H1 (cell line): ENCODE measurements at regions not wholly inside any gene's neighbourhood (a gene's known extent, or its start where the extent isn't known, plus 50 kb on each side); places are given as distances from the start of the nearest gene placed in this dataset.

Experiments
- ASH2L ChIP-seq: fragments of 200-600, 300-600 bp; sonication (generic); IDR thresholded peaks from one replicate; pipeline ENCODE4 v1.7.1; 2017; ENCODE audit warnings: low read length
- HDAC2 ChIP-seq, 2 experiments: fragments of 300-600 bp in 1 of 2; sonication (generic) in 1 of 2; IDR thresholded peaks; 2 replicates each; pipeline ENCODE4 v1.6.1; 2011 to 2012; ENCODE audit warnings: low read depth in 2 of 2, low read length in 2 of 2, mild to moderate bottlenecking in 2 of 2, moderate library complexity in 2 of 2, borderline replicate concordance in 1 of 2, inconsistent platforms in 1 of 2
- KDM5A ChIP-seq: fragments of 200-600 bp; IDR thresholded peaks from 2 replicates; pipeline ENCODE4 v1.7.1; 2012; ENCODE audit warnings: mild to moderate bottlenecking, low read length, inconsistent platforms, mixed read lengths
- MAFK ChIP-seq: IDR thresholded peaks from 2 replicates; pipeline ENCODE4 v1.6.1; 2012; ENCODE audit warnings: low read depth, mild to moderate bottlenecking, improper control_type of control experiment, low read length
- POLR2A ChIP-seq, 2 experiments: IDR thresholded peaks; 1 replicate in 1 of 2; 2 replicates in 1 of 2; pipeline ENCODE4 v1.6.1; 2011; ENCODE audit warnings: low read depth in 2 of 2, low read length in 2 of 2, mild to moderate bottlenecking in 2 of 2; ENCODE audit errors: control extremely low read depth in 1 of 2
- POU5F1 ChIP-seq: IDR thresholded peaks from 2 replicates; pipeline ENCODE4 v1.6.1; 2011; ENCODE audit warnings: low read depth, mild to moderate bottlenecking, low read length, moderate library complexity
- RBBP5 ChIP-seq: IDR thresholded peaks from 2 replicates; pipeline ENCODE4 v1.7.1; 2012; ENCODE audit warnings: low read depth, mild to moderate bottlenecking, inconsistent platforms, low read length, moderate library complexity, borderline replicate concordance
- RNF2 ChIP-seq: fragments of 200-900, 300-1000 bp; sonication (generic); IDR thresholded peaks from 2 replicates; pipeline ENCODE4 v1.7.1; 2016; ENCODE audit warnings: borderline replicate concordance, low read depth, mild to moderate bottlenecking, antibody characterized with exemption, low read length; ENCODE audit not compliant: poor library complexity, severe bottlenecking; ENCODE audit errors: missing control alignments
- SIX5 ChIP-seq: IDR thresholded peaks from 2 replicates; pipeline ENCODE4 v1.6.1; 2011; ENCODE audit warnings: mild to moderate bottlenecking, low read depth, low read length
- SP4 ChIP-seq: IDR thresholded peaks from 2 replicates; pipeline ENCODE4 v1.6.1; 2012; ENCODE audit warnings: low read length, inconsistent platforms
- TF ChIP-seq, protein P1 (sequence below): fragments of 300-600 bp; sonication (generic); IDR thresholded peaks from 2 replicates; pipeline ENCODE4 v1.7.1; 2012; ENCODE audit warnings: low read length, moderate library complexity, mild to moderate bottlenecking, inconsistent platforms; ENCODE audit not compliant: insufficient replicate concordance

DNA sequence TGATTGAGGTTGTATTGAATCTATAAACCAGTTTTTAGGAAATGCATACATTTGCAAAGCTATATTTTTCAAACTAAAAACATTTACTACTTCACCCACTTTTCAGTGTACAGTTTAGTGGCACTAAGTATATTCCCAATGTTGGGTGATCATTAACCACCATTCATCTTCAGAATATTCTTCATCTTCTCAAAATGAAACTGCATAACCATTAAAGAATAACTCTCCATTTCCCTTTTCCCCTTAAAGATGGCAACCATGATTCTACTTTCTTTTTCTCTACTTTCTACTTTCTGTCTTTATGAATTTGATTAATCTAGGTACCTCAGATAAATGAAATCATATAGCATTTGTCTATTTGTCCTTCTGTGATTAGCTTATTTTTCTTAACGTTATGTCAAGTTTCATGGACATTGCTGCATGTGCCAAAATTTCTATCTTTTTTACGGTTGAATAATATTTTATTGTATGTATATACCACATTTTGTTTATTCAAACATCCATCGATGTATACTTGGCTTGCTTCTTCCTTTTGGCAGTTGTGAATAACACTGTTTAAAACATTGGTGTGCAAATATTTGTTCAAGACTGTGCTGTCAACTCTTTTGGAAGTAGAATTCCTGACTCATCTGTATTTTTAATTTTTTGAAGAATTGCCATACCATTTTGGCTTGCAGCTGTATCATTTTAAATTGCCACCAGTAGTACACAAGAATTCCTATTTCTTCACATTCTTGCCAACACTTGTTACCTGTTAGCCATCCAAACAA is 104.9 kb downstream of the RPRM start (continued):
- TF ChIP-seq, protein P1, sequence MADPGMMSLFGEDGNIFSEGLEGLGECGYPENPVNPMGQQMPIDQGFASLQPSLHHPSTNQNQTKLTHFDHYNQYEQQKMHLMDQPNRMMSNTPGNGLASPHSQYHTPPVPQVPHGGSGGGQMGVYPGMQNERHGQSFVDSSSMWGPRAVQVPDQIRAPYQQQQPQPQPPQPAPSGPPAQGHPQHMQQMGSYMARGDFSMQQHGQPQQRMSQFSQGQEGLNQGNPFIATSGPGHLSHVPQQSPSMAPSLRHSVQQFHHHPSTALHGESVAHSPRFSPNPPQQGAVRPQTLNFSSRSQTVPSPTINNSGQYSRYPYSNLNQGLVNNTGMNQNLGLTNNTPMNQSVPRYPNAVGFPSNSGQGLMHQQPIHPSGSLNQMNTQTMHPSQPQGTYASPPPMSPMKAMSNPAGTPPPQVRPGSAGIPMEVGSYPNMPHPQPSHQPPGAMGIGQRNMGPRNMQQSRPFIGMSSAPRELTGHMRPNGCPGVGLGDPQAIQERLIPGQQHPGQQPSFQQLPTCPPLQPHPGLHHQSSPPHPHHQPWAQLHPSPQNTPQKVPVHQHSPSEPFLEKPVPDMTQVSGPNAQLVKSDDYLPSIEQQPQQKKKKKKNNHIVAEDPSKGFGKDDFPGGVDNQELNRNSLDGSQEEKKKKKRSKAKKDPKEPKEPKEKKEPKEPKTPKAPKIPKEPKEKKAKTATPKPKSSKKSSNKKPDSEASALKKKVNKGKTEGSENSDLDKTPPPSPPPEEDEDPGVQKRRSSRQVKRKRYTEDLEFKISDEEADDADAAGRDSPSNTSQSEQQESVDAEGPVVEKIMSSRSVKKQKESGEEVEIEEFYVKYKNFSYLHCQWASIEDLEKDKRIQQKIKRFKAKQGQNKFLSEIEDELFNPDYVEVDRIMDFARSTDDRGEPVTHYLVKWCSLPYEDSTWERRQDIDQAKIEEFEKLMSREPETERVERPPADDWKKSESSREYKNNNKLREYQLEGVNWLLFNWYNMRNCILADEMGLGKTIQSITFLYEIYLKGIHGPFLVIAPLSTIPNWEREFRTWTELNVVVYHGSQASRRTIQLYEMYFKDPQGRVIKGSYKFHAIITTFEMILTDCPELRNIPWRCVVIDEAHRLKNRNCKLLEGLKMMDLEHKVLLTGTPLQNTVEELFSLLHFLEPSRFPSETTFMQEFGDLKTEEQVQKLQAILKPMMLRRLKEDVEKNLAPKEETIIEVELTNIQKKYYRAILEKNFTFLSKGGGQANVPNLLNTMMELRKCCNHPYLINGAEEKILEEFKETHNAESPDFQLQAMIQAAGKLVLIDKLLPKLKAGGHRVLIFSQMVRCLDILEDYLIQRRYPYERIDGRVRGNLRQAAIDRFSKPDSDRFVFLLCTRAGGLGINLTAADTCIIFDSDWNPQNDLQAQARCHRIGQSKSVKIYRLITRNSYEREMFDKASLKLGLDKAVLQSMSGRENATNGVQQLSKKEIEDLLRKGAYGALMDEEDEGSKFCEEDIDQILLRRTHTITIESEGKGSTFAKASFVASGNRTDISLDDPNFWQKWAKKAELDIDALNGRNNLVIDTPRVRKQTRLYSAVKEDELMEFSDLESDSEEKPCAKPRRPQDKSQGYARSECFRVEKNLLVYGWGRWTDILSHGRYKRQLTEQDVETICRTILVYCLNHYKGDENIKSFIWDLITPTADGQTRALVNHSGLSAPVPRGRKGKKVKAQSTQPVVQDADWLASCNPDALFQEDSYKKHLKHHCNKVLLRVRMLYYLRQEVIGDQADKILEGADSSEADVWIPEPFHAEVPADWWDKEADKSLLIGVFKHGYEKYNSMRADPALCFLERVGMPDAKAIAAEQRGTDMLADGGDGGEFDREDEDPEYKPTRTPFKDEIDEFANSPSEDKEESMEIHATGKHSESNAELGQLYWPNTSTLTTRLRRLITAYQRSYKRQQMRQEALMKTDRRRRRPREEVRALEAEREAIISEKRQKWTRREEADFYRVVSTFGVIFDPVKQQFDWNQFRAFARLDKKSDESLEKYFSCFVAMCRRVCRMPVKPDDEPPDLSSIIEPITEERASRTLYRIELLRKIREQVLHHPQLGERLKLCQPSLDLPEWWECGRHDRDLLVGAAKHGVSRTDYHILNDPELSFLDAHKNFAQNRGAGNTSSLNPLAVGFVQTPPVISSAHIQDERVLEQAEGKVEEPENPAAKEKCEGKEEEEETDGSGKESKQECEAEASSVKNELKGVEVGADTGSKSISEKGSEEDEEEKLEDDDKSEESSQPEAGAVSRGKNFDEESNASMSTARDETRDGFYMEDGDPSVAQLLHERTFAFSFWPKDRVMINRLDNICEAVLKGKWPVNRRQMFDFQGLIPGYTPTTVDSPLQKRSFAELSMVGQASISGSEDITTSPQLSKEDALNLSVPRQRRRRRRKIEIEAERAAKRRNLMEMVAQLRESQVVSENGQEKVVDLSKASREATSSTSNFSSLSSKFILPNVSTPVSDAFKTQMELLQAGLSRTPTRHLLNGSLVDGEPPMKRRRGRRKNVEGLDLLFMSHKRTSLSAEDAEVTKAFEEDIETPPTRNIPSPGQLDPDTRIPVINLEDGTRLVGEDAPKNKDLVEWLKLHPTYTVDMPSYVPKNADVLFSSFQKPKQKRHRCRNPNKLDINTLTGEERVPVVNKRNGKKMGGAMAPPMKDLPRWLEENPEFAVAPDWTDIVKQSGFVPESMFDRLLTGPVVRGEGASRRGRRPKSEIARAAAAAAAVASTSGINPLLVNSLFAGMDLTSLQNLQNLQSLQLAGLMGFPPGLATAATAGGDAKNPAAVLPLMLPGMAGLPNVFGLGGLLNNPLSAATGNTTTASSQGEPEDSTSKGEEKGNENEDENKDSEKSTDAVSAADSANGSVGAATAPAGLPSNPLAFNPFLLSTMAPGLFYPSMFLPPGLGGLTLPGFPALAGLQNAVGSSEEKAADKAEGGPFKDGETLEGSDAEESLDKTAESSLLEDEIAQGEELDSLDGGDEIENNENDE: no peak
- no peak for TF ChIP-seq KDM5A
- TF ChIP-seq MAFK: no peak
- no peak for TF ChIP-seq RBBP5
- TF ChIP-seq SP4: no peak
- no peak for TF ChIP-seq RNF2
- no peak for TF ChIP-seq SIX5
- TF ChIP-seq HDAC2 (IDR thresholded peaks at IDR 0.05; ENCODE audit: borderline replicate concordance in 1 of 2, low read depth in 2 of 2, low read length in 2 of 2): no peak
- no peak for TF ChIP-seq POLR2A (IDR thresholded peaks at IDR 0.05; ENCODE audit: control extremely low read depth in 1 of 2, low read depth in 2 of 2, low read length in 2 of 2)
- no peak for TF ChIP-seq ASH2L
- no peak for TF ChIP-seq POU5F1
